B cell (primary cell): ENCODE measurements at regions not wholly inside any gene's neighbourhood (a gene's known extent, or its start where the extent isn't known, plus 50 kb on each side); places are given as distances from the start of the nearest gene placed in this dataset.

Experiments used
- ATAC-seq: fragments of 200-7000 bp; cut with Tn5 transposase; one replicate; pipeline ENCODE4 v1.10.0; 2021; ENCODE audit warnings: low read depth, mild to moderate bottlenecking, moderate number of reproducible peaks, moderate library complexity
- CTCF ChIA-PET: fragments of 350-600 bp; sonication (Branson Sonifier 250); formaldehyde crosslinking; loops from one replicate; lab custom pipeline; 2021; ENCODE audit warnings: antibody characterized with exemption, inconsistent platforms; lab: Charles Lee
- POLR2A ChIA-PET: fragments of 350-600 bp; sonication (Branson Sonifier 250); formaldehyde crosslinking; loops from one replicate; lab custom pipeline; 2021; ENCODE audit warnings: antibody characterized with exemption; lab: Charles Lee
- DNase-seq: peaks from one replicate; pipeline ENCODE4 v3.0.0; 2013
- H2AFZ ChIP-seq: 2 replicates; pipeline ENCODE4 v1.6.1; 2012; ENCODE audit warnings: mild to moderate bottlenecking, low read depth, low read length; ENCODE audit not compliant: insufficient read depth, poor library complexity, severe bottlenecking
- H3K27ac ChIP-seq, 2 donors: 1 replicate in 1 of 2; 2 replicates in 1 of 2; pipeline ENCODE4 v1.5.1; 2012 to 2013; ENCODE audit warnings: low read length in 2 of 2, mild to moderate bottlenecking in 2 of 2, moderate library complexity in 1 of 2
- H3K27me3 ChIP-seq, 4 experiments: fragments of 200-600 bp in 1 of 4; sonication (generic) in 1 of 4; replicated peaks in 1 of 4; 1 replicate in 2 of 4; 2 replicates in 2 of 4; pipeline versions ENCODE4 v1.6.1 to v1.7.0; 2013 to 2016; ENCODE audit warnings: low read length in 3 of 4, mild to moderate bottlenecking in 2 of 4, mixed read lengths in 1 of 4, moderate library complexity in 1 of 4; ENCODE audit not compliant: insufficient read depth in 4 of 4, control insufficient read depth in 3 of 4; ENCODE audit errors: control extremely low read depth in 1 of 4
- H3K36me3 ChIP-seq, 2 experiments: replicated peaks in 1 of 2; 1 replicate in 1 of 2; 2 replicates in 1 of 2; pipeline versions ENCODE4 v1.6.1 to v1.7.1; 2013; ENCODE audit warnings: low read length in 1 of 2; ENCODE audit not compliant: insufficient read depth in 2 of 2, control insufficient read depth in 1 of 2; ENCODE audit errors: control extremely low read depth in 1 of 2, extremely low read depth in 1 of 2
- H3K4me1 ChIP-seq, 2 donors: fragments of 200-600 bp in 1 of 2; sonication (generic) in 1 of 2; 1 replicate in 1 of 2; 2 replicates in 1 of 2; pipeline versions ENCODE4 v1.5.1 to v1.6.1; 2013 to 2017; ENCODE audit warnings: low read length in 2 of 2; ENCODE audit not compliant: control insufficient read depth in 2 of 2, insufficient read depth in 2 of 2
- H3K4me2 ChIP-seq: replicated peaks from 2 replicates; pipeline ENCODE3; 2012; ENCODE audit warnings: mild to moderate bottlenecking, low read depth, low read length; ENCODE audit not compliant: poor library complexity, severe bottlenecking
- H3K4me3 ChIP-seq, 5 experiments: fragments of 200-600 bp in 1 of 5; sonication (generic) in 1 of 5; 1 replicate in 3 of 5; 2 replicates in 2 of 5; pipeline versions ENCODE4 v1.5.1 to v1.7.0; 2011 to 2016; ENCODE audit warnings: low read length in 4 of 5, mild to moderate bottlenecking in 4 of 5, low read depth in 2 of 5, control low read depth in 1 of 5, moderate library complexity in 1 of 5; ENCODE audit not compliant: insufficient read depth in 1 of 5; ENCODE audit errors: control extremely low read depth in 1 of 5, extremely low read depth in 1 of 5
- H3K79me2 ChIP-seq: fragments of 200-600 bp; sonication (generic); one replicate; pipeline ENCODE4 v1.6.0; 2016; ENCODE audit warnings: low read length; ENCODE audit not compliant: control insufficient read depth, insufficient read depth
- H3K9ac ChIP-seq: fragments of 200-600 bp; sonication (generic); 2 replicates; pipeline ENCODE4 v1.6.1; 2017; ENCODE audit warnings: mild to moderate bottlenecking, low read length, moderate library complexity
- H3K9me3 ChIP-seq, 3 donors: one replicate each; pipeline versions ENCODE4 v1.6.1 to v1.7.1; 2013; ENCODE audit warnings: low read length in 2 of 3; ENCODE audit not compliant: control insufficient read depth in 2 of 3, insufficient read depth in 1 of 3; ENCODE audit errors: control extremely low read depth in 1 of 3
- H4K20me1 ChIP-seq: 2 replicates; pipeline ENCODE4 v1.6.0; 2012; ENCODE audit warnings: mild to moderate bottlenecking, low read length; ENCODE audit not compliant: insufficient read depth, control insufficient read depth, poor library complexity, severe bottlenecking
- H3K27ac Mint-ChIP-seq: one replicate; pipeline ENCODE4 v1.8.0; 2021; ENCODE audit warnings: mixed read lengths
- H3K27me3 Mint-ChIP-seq: one replicate; pipeline ENCODE4 v1.8.0; 2021; ENCODE audit warnings: mixed read lengths
- H3K4me1 Mint-ChIP-seq: one replicate; pipeline ENCODE4 v1.8.0; 2021; ENCODE audit warnings: mixed read lengths
- H3K4me3 Mint-ChIP-seq: one replicate; pipeline ENCODE4 v1.8.0; 2021; ENCODE audit warnings: mixed read lengths
- H3K9me3 Mint-ChIP-seq: one replicate; pipeline ENCODE4 v1.8.0; 2022; ENCODE audit warnings: mixed read lengths; ENCODE audit not compliant: insufficient read depth
- EZH2 ChIP-seq: IDR thresholded peaks from 2 replicates; pipeline ENCODE4 v1.6.1; 2012; ENCODE audit warnings: borderline replicate concordance, low read depth, mild to moderate bottlenecking, moderate library complexity, low read length; ENCODE audit not compliant: insufficient read depth, poor library complexity, severe bottlenecking
- WGBS: methylation state at CpG from one replicate; pipeline ENCODE4 v1.1.5; 2013; ENCODE audit warnings: missing lambda C conversion rate; ENCODE audit not compliant: insufficient coverage; 5-methylcytosine and 5-hydroxymethylcytosine counted together
- intact Hi-C: fragments of 100-400 bp; cut with micrococcal nuclease; formaldehyde crosslinking; loops from one replicate; pipeline ENCODE4 v1.10.0; 2022
- TF ChIP-seq, protein P1 (sequence below): fragments of 200-600 bp; IDR thresholded peaks from one replicate; pipeline ENCODE4 v1.8.0; 2022; ENCODE audit warnings: antibody characterized with exemption, mild to moderate bottlenecking

- H3K27me3 Mint-ChIP-seq: peaks cover under 1% of the 10 kb centered on the region
- no peak overlapping the region for H3K4me3 ChIP-seq
- ChIA-PET CTCF (no interaction called here), POLR2A (no interaction called here)
- no peak overlapping the region for H3K27ac ChIP-seq
- H3K4me2 ChIP-seq: no peak overlapping the region
- TF ChIP-seq, protein P1, sequence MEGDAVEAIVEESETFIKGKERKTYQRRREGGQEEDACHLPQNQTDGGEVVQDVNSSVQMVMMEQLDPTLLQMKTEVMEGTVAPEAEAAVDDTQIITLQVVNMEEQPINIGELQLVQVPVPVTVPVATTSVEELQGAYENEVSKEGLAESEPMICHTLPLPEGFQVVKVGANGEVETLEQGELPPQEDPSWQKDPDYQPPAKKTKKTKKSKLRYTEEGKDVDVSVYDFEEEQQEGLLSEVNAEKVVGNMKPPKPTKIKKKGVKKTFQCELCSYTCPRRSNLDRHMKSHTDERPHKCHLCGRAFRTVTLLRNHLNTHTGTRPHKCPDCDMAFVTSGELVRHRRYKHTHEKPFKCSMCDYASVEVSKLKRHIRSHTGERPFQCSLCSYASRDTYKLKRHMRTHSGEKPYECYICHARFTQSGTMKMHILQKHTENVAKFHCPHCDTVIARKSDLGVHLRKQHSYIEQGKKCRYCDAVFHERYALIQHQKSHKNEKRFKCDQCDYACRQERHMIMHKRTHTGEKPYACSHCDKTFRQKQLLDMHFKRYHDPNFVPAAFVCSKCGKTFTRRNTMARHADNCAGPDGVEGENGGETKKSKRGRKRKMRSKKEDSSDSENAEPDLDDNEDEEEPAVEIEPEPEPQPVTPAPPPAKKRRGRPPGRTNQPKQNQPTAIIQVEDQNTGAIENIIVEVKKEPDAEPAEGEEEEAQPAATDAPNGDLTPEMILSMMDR: no peak
- no peak for TF ChIP-seq EZH2
- no peaks in the 10 kb centered on the region for H4K20me1 ChIP-seq
- H3K4me1 Mint-ChIP-seq: no peaks in the 10 kb centered on the region
- no peak for DNase-seq
- H3K9ac ChIP-seq: no peak overlapping the region
- 79% methylated on average over 9 of the region's 9 CpGs for WGBS
- H3K79me2 ChIP-seq: no peaks in the 10 kb centered on the region
- no peak overlapping the region for H3K4me3 Mint-ChIP-seq
- H3K9me3 Mint-ChIP-seq: no peaks in the 10 kb centered on the region
- H3K27me3 ChIP-seq: peaks cover 0 to 3% (median under 1%) of the 10 kb centered on the region in 4 experiments
- intact Hi-C loops: no loop called here
- no peaks in the 10 kb centered on the region for H3K36me3 ChIP-seq
- H3K9me3 ChIP-seq: peaks cover 0 to 10% (median 0%) of the 10 kb centered on the region in 3 donors
- no peaks in the 10 kb centered on the region for H3K4me1 ChIP-seq
- no peak for ATAC-seq
- no peak overlapping the region for H3K27ac Mint-ChIP-seq
- H2AFZ ChIP-seq: no peak overlapping the region
These were observed 80.1 kb upstream of the SH3PXD2B start for GRCh38 chr5:172534229-172535107.
